ENCODE measurements at regions not wholly inside any gene's neighbourhood (a gene's known extent, or its start where the extent isn't known, plus 50 kb on each side); places are given as distances from the start of the nearest gene placed in this dataset.

GRCh38 chr6:49110916-49111315 lies 352.1 kb downstream of the MMUT start:
- TF ChIP-seq CTCF (conservative IDR thresholded peaks at IDR 0.05 in 1 of 2, IDR thresholded peaks at IDR 0.05 in 1 of 2; ENCODE audit: extremely low read depth in 1 of 2, insufficient read depth in 1 of 2, low read depth in 1 of 2, low read length in 2 of 2) = no peak
- no peak for TF ChIP-seq EZH2 (IDR thresholded peaks at IDR 0.05; ENCODE audit: borderline replicate concordance, low read length)

Measured in mammary epithelial cell (primary cell).